ENCODE measurements at regions not wholly inside any gene's neighbourhood (a gene's known extent, or its start where the extent isn't known, plus 50 kb on each side); places are given as distances from the start of the nearest gene placed in this dataset.
"Not testable (repeated sequence)": the region's sequence is repeated elsewhere in the genome, so short reads cannot be mapped to it uniquely, and the experiment has no call there.

DNA sequence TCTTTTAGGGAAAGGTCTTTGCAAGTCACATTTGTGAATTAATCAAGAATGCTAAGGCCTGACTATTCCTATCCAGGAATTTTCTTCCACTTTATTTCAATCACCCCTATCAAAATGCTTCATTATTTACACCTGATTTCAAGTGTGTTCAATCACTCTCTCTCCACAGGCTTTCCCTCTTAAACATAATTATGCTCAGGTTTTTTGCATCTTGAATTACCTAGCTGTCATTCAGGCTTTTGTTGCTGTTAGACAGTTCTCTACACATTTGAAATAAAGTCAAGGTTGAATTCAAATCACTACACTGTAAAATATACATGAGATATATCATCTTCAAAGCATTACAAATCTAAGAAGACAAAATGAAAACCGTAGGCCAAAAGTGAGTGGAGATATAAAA, 941.3 kb upstream of the SLITRK1 start:
- DNase-seq: no peak

DNA sequence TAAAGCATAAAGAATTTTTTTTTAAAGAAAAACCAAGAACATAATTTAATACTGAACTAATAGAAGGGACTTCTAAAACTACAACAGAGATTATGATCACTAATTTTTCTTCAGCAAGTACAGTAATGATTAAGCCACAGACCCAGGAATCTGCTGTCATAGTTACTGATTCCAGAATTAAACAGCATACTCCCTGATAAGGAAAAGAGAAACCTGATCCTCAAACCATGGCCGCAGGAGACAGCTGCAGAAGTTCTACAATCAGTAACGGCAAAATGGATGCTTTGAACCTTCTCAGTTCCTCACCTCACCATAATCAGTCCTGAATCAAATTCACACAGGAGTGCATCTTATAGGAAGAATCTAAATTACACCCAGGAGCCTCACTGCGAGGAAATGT, 939.0 kb upstream of the SLITRK1 start:
- no peak for DNase-seq

DNA sequence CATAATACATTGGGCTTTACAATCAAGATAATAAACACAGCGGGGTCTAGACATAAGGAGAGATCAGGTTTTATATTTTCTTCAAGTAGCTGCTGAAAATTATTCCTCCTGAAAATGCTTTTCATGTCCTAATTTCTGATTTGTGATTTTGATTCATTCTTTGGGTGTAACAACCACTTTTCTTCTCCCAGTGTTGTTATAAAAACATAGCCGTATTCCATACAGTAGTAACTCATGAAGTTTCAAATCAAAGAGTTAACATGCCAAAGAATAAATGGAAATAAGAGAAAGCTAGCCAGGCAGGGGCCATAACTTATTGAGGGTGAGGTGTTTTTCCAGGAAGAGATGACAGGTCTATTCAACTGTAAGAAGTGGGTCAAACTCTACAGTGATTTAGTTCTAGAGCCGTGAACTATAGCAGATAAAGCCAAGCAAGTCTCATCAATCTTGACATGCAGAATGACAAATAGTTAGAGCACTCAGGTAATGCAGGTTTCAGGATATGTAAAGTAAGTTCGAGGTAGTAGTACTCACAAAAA, 934.4 kb upstream of the SLITRK1 start:
- no peak for DNase-seq

DNA sequence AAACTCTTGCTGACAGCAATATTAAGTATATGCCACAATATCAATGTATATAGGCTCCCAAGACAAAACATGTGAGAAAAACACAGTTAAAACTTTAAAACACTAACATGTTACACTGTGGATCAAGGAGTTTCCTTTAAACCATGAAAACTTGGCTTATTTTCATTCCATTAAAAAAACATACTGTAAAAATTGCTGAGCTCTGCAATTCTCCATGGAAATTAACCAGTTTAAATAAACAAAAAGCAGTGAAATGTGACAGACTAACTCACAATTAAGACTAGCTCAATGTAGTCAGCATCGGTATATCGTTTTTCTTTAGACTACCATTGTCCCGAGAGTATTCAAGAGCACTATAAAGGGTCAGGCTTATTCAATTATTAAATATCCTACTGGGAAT, 930.5 kb upstream of the SLITRK1 start:
- no peak for DNase-seq

DNA sequence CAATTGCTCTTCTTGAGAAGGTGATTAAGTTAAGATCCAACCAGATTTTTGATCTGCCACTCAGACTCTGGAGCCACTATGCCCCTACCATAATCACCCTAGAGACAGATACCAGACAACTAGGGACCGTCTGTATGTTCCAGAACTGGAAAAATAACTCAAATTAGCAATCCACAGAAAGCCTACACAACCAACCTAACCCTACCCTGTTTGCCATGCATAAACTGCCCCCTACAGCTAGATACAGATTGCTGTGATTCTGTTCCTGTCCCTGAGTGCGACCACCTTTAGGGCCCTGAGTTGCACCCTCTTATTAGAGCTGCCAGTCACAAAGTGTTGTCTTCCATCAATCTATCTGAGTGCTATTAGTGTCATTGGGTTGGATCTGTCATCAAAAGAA, 929.8 kb upstream of the SLITRK1 start:
- no peak for DNase-seq

DNA sequence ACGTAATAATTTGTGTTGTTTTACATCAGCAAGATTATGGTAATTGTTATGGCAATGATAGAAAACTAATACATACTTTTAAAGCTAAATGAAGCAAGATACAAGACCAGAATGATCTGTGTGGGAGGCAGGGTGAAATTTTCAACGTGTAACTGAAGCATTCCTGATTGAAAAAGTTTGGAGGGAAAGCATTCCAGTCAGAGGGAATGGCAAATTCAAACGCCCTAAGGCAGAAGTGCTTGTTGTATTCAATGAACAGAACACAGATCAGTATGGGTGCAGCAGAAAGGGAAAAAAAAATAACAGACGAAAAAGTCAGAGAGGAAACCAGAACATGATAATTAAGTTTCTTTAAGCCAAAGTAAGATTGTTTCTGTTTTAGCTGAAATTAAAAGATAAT, 928.5 kb upstream of the SLITRK1 start:
- DNase-seq: no peak

DNA sequence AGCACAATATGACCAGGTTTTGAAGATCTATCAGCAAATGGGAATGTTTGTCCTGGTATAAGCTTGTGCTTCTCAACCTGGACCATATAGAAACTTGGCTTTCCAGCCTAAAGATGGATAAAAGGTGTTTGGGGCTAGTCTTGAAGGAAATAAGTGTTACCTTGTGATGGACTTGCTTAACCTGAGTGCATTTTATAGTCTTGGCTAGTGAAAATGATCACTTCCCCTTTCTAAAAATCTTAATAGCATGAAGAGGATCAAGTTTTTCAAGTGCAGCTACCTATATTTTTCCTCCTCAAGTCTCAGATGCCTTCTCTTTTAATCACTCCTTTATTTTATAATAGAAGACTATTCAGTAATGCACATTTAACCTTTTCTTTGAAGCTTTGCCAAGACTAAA, 919.8 kb upstream of the SLITRK1 start:
- no peak for DNase-seq

DNA sequence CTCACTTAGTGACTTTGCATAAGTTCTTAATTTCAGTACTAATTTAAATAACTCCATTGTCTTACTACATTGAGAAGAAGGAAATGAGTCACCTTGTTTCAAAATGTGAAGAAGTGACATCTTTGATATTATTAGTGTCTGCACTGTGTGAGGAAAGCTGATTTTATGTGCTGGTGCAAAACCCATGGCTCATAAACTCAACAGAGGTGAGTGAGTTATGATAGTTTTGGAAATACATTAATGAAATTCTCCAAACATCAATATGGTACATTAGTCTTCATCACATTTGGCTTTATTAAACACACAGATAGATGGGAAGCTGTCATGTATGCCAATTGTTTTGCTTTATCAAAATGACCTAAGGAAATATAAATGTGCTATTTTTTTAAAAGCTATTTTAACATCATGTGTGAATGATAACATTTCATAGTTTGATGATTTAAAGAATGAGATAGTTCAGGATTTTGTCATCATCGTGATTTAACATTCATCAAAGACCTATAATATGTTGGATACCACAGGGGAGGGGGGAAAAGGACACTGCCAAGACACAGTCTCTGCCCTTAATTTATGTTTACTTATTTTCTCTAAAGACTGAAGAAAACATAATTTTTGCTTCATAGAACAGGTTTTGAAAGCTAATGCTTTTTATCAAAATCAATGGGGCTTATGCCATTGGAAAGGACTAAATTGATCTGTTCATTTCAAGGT, 902.3 kb upstream of the SLITRK1 start:
- no peak for DNase-seq

DNA sequence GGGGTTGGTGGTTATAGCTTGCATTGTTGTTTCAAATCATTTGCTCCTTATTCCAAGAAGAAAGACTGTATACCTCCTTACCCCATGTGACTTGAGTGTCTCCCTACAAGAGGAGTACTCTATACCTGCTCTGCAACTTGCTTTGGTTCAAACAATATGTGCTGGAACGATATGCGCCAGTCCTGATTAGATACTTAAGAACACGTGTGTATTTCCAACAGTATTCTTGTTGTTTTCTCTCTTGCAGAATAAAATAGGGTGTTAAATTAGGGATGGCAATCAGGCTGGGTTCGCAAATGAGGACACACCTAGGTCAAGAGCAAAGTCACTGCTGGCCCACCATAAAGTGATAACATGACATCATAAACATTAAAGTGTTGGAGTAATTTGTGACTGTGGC, 895.0 kb upstream of the SLITRK1 start:
- DNase-seq: no peak

DNA sequence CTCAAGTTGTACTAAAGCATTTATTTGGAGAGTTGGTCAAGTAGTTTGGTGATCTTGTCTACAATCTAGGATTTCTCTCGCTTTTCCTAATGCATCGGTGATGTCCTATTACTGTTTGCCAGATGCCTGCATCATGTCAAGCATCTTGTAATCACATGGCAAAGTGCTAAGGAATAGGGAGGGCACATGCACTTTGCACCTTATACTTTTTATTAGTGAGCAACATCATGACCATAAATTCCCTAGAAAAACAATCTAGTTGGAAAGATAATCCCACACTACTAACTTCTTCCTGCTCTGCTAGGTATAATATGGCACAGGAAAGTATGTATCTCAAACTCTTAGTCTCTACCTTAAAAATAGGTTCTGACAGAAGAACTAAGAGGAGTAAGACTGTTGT, 894.3 kb upstream of the SLITRK1 start:
- DNase-seq: no peak

DNA sequence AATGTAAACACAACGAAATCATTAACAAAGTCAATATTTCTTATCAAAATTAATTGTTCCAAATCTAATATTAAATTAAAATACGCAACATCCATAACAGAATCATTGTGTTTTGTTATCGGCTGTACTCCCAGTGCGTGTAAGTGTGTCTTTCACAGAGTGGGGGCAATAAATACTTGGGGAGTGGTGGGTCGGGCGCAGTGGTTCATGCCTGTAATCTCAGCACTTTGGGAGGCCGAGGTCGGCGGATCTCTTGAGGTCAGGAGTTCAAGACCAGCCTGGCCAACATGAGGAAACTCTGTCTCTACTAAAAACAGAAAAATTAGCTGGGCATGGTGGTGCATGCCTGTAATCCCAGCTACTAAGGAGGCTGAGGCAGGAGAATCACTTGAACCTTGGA, 893.6 kb upstream of the SLITRK1 start:
- not testable (repeated sequence) for DNase-seq

DNA sequence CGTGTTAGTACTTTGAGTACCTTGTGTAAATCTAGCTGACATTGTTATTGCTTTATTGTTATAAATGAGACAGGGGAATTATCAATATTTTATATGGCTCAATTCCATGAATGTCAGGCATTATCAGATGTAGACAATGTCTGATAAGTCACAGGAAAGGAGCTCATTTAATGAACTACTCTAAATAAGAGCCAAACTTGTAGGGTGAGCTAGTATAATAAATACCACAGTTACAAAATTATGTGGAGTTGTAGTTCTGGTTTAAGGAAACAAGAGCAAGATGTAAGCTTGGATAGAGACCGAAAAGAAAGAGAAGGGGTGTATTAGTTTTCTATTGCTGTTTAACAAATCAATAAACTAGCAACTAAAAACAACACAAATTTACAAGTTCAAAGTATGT, 891.8 kb upstream of the SLITRK1 start:
- no peak for DNase-seq

DNA sequence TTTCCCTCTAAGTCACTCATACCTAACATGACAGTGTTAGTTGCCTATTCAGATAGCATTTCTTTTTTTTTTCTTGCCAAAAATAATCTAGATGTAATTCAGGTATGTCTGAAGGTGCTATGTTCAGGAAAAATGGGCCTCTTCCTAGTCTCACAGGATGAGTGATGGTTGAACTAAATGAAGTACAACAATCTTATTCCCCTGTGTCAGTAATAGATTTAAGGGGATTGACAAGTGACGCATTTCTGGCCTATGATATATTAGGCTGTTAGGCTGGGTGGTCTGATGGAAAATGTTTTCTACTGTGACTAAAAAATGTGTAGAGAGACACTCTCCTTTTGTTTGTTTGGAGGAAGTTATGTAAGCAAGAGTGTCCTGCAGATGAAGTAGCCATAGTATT, 878.7 kb upstream of the SLITRK1 start:
- DNase-seq: no peak

DNA sequence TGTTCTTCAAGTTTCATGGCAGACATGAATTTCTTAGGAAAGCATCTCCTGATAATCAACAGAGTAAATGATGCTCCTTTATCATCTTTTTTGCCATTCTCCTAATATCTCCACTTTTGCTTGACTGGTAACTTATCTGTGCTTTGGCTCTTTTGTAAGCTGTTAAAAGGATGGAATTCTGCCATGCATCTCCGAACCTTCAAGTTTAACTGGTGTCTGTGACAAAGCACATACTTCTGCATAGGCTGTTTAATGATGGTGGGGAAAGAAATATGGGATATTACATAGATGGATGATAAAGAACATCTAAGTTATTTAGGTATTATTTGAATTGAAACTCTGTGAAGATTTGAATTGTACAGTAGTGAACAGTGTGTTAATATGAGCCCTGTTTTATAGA, 866.9 kb upstream of the SLITRK1 start:
- no peak for DNase-seq

DNA sequence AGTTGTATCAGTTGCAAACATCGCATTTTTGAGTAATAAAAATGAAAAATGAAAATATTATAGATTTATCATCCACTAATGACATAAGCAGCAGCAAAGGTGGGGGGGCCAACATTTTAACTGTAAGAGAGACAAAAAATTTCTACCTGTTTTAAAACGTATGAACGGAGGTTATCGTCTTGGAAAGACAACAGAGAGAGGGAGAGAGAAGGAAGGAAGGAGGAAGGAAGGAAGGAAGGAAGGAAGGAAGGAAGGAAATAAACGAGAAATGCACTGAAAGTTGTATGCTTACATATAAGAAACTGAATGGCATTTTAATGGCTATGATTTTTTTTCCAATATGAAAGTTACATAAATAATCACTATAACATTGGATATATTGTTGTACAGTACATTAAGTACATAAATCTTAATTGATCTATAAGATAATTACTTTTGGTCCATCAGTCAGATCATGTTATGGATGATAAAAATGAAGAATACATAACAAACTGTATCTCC, 862.8 kb upstream of the SLITRK1 start:
- no peak for DNase-seq

DNA sequence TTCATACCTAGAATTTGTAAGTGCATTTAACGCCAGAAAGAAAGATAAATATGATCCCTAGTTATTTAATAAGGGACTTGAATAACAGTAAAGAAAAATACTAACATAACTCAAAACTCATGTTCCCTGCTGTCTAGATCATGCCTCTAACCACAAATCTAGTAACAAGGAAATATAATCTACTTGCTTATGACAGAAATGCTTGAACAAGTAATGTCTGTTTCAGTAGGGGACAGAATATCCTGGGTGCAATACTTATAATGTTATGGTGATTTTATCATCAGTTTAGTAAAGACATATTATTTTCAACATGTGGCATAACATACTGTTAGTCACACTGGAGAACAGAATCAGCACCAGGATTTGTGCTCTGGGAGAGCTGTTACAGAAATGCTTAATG, 861.9 kb upstream of the SLITRK1 start:
- DNase-seq: no peak

DNA sequence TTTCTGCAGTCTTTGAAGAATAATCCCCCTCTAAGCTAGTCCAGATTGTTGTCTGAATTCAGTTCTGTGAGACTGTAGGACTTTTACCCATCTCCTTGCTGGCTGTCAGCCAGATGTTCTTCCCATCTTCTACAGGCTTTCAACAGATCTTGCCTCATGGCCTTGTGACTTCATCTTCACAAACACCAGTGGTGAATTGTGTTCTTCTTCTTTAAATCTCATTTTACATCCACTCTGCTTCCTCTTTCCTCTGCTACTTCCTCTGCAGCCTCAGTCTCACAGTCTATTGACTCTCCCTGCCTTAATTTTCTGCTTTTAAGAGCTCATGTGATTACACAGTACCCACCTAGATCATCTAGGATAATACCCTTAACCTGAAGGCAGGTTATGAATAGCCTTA, 859.0 kb upstream of the SLITRK1 start:
- no peak for DNase-seq

DNA sequence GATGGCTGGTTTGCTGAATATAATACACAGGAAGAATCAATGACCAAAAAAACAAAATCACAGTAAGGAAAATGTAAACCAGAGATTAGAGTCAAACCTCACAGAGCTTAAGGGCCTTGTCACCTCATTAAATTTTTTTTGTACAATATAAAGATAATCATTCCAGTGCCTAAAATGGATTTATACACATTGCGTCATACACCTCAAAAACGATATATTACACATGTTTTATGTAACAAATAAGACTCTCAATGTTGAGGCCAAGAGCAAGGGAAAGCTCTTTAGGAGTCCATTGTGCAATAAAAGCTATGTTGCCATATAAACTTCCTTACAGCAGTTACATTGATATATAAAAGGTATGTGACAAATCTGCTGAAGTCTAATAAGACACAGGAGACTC, 856.7 kb upstream of the SLITRK1 start:
- DNase-seq: no peak

DNA sequence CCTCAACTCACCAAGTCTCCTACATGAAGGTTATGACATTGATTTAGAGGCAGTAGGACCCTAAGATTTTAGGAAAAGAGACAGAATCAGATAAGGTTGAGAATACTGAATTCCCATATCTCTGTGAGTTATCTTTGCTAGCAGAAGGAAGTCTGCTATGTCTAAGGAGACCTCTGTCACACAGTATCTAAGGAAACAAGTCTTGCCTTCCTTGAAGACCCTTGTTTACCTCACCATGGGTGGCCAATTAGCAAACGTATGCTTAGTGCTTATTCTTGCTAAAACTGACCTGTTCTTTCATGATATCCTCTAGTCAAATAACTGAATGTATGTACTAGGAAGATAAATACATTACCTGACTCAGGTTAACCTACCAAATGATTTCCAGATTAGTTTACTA, 855.4 kb upstream of the SLITRK1 start:
- DNase-seq: no peak

DNA sequence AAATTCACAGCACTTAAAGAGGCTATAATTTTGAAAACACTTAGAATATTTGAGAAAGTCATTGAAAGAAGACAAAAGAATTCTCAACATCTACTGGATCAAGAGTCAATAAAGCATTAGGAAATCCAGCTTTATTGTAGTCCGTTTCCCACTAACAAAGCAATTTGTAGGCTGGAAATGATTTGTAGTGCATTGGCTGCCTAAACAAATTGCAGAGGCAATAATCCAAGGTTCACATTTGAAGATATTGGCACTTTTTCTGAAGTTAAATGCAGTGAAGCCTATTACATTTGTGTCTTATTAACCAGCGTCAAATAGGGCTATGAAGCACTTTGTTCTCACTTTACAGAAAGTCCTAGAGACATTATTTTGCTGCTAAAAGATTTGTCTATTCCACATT, 848.1 kb upstream of the SLITRK1 start:
- no peak for DNase-seq

DNA sequence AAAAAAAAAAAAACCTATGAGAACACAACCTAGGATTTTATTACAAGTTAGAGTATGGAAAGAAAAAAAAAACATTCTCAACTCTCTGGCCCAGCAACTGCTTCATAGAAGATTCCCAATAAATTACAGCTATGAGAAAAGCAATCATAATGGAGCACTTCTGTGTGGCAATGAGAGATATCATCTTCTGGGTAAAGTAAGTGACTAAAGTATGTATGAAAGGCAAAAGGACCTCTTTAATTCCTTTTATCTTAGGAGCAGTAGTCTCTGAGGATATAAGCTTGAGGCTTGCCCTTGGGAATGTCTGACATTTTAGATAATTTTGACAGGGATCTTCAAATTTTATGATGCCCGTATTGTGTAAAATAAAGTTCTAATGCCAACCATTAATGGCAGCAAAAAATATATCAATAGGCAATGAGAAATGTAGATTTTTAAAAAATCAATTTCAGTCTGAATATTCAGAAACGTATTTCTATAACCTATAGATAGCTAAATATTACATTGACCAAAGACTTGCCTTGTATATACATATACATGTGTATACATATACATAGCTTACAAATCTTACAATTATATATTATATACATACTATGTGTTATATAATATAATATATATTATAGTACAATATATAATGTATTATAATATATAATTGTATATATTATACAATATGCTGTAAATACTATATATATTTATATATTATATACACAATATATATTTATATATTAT, 823.9 kb upstream of the SLITRK1 start:
- no peak for DNase-seq

DNA sequence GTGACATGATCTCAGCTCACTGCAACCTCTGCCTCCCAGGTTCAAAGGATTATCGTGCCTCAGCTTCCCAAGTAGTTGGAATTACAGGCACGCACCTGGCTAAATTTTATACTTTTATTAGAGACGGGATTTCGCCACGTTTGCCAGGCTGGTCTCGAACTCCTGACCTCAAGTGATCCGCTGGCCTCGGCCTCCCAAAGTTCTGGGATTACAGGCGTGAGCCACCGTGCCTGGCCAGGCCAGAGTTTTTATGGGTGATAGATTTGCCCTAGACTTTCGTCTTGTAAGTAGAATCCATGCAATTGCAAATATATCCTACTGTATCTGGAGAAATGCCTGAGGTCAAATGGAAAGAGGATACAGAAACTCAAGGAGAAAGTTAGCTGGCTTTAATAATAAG, 819.9 kb upstream of the SLITRK1 start:
- no peak for DNase-seq

DNA sequence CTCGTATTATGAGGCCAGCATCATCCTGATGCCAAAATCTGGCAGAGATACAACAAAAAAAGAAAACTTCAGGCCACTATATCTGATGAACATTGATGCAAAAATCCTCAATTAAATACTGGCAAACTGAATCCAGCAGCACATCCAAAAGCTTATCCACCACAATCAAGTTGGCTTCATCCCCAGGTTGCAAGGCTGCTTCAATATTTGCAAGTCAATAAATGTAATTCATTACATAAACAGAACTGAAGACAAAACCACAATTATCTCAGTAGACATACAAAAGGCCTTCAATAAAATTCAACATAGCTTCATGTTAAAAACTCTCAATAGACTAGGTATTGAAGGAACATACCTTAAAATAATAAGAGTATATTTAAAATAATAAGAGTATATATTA, 815.3 kb upstream of the SLITRK1 start:
- DNase-seq: not testable (repeated sequence)

DNA sequence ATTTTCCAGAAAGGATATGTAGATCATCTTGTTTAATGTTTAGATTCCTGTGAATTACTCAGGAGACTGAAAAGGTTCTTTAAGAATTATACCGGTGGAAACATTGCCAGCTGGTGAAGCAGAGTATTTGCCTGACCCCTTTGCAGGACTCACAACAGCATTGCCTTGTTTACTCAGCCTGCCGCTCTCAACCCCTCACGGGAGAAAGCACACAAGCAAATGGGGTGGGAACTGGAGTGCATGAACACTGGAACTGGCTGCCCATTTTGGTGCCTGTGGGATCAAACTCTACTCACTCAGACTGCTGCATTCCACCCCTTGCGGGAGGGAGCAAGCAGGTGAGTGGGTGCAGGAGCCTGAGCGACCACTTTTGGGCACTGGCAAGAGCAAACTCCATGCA, 804.7 kb upstream of the SLITRK1 start:
- no peak for DNase-seq

DNA sequence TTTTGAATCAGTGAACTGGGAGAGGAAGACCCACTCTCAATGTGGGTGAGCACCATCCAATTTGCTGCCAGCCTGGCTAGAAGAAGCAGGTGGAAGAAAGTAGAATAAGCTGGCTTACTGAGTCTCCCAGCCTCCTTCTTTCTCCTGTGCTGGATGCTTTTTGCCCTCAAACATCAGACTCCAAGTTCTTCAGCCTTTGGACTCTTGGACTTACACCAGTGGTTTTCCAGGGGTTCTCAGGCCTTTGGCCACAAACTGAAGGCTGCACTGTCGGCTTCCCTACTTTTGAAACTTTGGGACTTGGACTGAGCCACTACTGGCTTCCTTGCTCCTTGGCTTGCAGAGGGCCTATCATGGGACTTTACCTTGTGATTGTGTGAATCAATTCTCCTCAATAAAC, 804.2 kb upstream of the SLITRK1 start:
- DNase-seq: no peak
